ENCODE measurements at regions not wholly inside any gene's neighbourhood (a gene's known extent, or its start where the extent isn't known, plus 50 kb on each side); places are given as distances from the start of the nearest gene placed in this dataset.

DNA sequence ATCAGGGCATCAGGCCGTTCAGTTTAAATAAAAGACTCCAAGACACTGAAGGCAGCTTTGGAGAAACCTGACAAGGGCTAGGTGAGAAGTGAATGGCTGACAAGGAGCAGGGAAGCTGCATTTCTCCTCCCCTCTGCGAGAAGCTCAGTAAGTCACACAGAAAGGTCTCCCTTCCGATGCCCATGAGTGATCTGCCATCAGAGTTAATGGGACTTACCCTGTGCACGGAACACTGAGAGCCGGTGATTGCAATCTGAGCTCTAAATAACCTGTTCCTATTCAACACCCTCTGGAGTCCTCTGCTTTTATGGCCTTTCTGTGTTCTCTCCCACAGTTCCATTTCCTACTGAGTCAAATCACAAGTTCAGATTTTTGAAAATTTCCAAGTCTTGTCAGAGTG lies 322.2 kb upstream of the MYT1L start:
- TF ChIP-seq POLR2A (IDR thresholded peaks at IDR 0.05), result no peak
- TF ChIP-seq, protein P1, sequence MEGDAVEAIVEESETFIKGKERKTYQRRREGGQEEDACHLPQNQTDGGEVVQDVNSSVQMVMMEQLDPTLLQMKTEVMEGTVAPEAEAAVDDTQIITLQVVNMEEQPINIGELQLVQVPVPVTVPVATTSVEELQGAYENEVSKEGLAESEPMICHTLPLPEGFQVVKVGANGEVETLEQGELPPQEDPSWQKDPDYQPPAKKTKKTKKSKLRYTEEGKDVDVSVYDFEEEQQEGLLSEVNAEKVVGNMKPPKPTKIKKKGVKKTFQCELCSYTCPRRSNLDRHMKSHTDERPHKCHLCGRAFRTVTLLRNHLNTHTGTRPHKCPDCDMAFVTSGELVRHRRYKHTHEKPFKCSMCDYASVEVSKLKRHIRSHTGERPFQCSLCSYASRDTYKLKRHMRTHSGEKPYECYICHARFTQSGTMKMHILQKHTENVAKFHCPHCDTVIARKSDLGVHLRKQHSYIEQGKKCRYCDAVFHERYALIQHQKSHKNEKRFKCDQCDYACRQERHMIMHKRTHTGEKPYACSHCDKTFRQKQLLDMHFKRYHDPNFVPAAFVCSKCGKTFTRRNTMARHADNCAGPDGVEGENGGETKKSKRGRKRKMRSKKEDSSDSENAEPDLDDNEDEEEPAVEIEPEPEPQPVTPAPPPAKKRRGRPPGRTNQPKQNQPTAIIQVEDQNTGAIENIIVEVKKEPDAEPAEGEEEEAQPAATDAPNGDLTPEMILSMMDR (IDR thresholded peaks at IDR 0.05), result no peak
